ENCODE measurements at regions not wholly inside any gene's neighbourhood (a gene's known extent, or its start where the extent isn't known, plus 50 kb on each side); places are given as distances from the start of the nearest gene placed in this dataset.

GRCh38 chr15:31525185-31525695 is 198.6 kb downstream of the KLF13 start:
- intact Hi-C loops (cut with DNase I) = no loop called here
- no peak for DNase-seq (ENCODE audit: low spot score)

- intact Hi-C loops (cut with DNase I) = no loop called here
- no peak for DNase-seq (ENCODE audit: low spot score)
Measured at GRCh38 chr15:31525988-31526665, 199.5 kb downstream of the KLF13 start.

GRCh38 chr15:31526916-31527690 is 200.5 kb downstream of the KLF13 start:
- DNase-seq (ENCODE audit: low spot score) = no peak
- intact Hi-C loops (cut with DNase I) = no loop called here

- intact Hi-C loops (cut with DNase I) = no loop called here
- no peak for DNase-seq (ENCODE audit: low spot score)
Measured at GRCh38 chr15:31528846-31529245, 202.2 kb downstream of the KLF13 start.

GRCh38 chr15:31537770-31538592 is 211.3 kb downstream of the KLF13 start:
- no peak for DNase-seq (ENCODE audit: low spot score)
- intact Hi-C loops (cut with DNase I) = no loop called here

- intact Hi-C loops (cut with DNase I) = no loop called here
- DNase-seq (ENCODE audit: low spot score) = no peak
Measured at GRCh38 chr15:31540633-31541032, 214.0 kb downstream of the KLF13 start.

GRCh38 chr15:31544361-31544760 is 217.7 kb downstream of the KLF13 start:
- intact Hi-C loops (cut with DNase I) = no loop called here
- DNase-seq (ENCODE audit: low spot score) = no peak

- intact Hi-C loops (cut with DNase I) = no loop called here
- DNase-seq (ENCODE audit: low spot score) = no peak
Measured at GRCh38 chr15:31545257-31545656, 218.6 kb downstream of the KLF13 start.

- intact Hi-C loops (cut with DNase I) = no loop called here
- DNase-seq (ENCODE audit: low spot score) = no peak
Measured at GRCh38 chr15:31550211-31550977, 223.8 kb downstream of the KLF13 start.

GRCh38 chr15:31551323-31551722 is 224.7 kb downstream of the KLF13 start:
- intact Hi-C loops (cut with DNase I) = no loop called here
- no peak for DNase-seq (ENCODE audit: low spot score)

GRCh38 chr15:31552482-31553099 is 226.0 kb downstream of the KLF13 start:
- no peak for DNase-seq (ENCODE audit: low spot score)
- intact Hi-C loops (cut with DNase I) = no loop called here

- DNase-seq (ENCODE audit: low spot score) = no peak
- intact Hi-C loops (cut with DNase I) = no loop called here
Measured at GRCh38 chr15:31554261-31554660, 227.6 kb downstream of the KLF13 start.

GRCh38 chr15:31555022-31555421 is 228.4 kb downstream of the KLF13 start:
- intact Hi-C loops (cut with DNase I) = no loop called here
- DNase-seq (ENCODE audit: low spot score) = no peak

GRCh38 chr15:31556494-31557150 is 230.0 kb downstream of the KLF13 start:
- no peak for DNase-seq (ENCODE audit: low spot score)
- intact Hi-C loops (cut with DNase I) = no loop called here

GRCh38 chr15:31557899-31558298 is 231.3 kb downstream of the KLF13 start:
- intact Hi-C loops (cut with DNase I) = no loop called here
- DNase-seq (ENCODE audit: low spot score) = no peak

- no peak for DNase-seq (ENCODE audit: low spot score)
- intact Hi-C loops (cut with DNase I) = no loop called here
Measured at GRCh38 chr15:31558840-31559239, 232.2 kb downstream of the KLF13 start.

GRCh38 chr15:31559786-31560185 is 233.2 kb downstream of the KLF13 start:
- DNase-seq (ENCODE audit: low spot score) = no peak
- intact Hi-C loops (cut with DNase I) = no loop called here

- no peak for DNase-seq (ENCODE audit: low spot score)
- intact Hi-C loops (cut with DNase I) = no loop called here
Measured at GRCh38 chr15:31560643-31561042, 234.0 kb downstream of the KLF13 start.

- DNase-seq (ENCODE audit: low spot score) = no peak
- intact Hi-C loops (cut with DNase I) = no loop called here
Measured at GRCh38 chr15:31561156-31561555, 234.5 kb downstream of the KLF13 start.

All from cardiac septum (tissue), 1 donor.